ENCODE measurements at regions not wholly inside any gene's neighbourhood (a gene's known extent, or its start where the extent isn't known, plus 50 kb on each side); places are given as distances from the start of the nearest gene placed in this dataset.

DNA sequence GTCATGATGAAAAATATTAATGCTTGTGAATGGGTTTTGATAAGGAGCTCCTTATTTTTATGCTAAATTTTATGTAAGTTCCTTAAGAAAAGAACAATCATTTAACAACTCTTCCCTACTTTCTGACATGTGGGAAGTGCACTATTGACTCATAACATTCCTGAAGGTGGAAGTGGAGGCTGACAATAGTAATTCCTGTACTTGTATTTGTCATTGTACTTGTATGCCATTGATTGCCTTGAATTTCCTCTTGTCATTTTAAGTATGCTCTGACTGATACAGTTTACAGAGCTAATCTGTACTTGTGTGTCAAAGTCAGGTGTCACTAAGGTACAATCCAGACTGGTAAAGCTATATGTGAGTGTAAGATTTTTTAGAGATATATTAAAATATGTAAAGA is 440.0 kb downstream of the SLC16A7 start:
- Mint-ChIP-seq H3K4me1 (ENCODE audit: low read depth) (no peaks in the 10 kb centered on the region), H3K36me3 (ENCODE audit: low read depth) (no peaks in the 10 kb centered on the region), H3K27me3 (no peaks in the 10 kb centered on the region), H3K9me3 (peaks cover 4% of the 10 kb centered on the region), H3K4me3 (no peak overlapping the region), H3K27ac (no peak overlapping the region)
- H3K36me3 ChIP-seq (ENCODE audit: insufficient read depth, low read length): no peaks in the 10 kb centered on the region
- ChIA-PET POLR2A (no interaction called here), CTCF (no interaction called here)
- no peak for TF ChIP-seq CTCF (IDR thresholded peaks at IDR 0.05)
- H3K4me3 ChIP-seq (ENCODE audit: low read length): no peak overlapping the region
- intact Hi-C loops (cut with DNase I, micrococcal nuclease): no loop called here
- H3K9me3 ChIP-seq (ENCODE audit: control insufficient read depth in 1 of 2, insufficient read depth in 1 of 2, low read length in 2 of 2): peaks cover 8 to 12% of the 10 kb centered on the region in 2 experiments
- no peak for ATAC-seq (ENCODE audit: poor library complexity)
- H3K27me3 ChIP-seq (ENCODE audit: control insufficient read depth in 1 of 2, insufficient read depth in 2 of 2, low read length in 2 of 2): no peaks in the 10 kb centered on the region
- H3K4me1 ChIP-seq (ENCODE audit: insufficient read depth, low read length): no peaks in the 10 kb centered on the region
- DNase-seq: no peak
- no peak overlapping the region for H3K27ac ChIP-seq (ENCODE audit: low read depth in 1 of 2, low read length in 2 of 2)

- Mint-ChIP-seq H3K4me3 (no peak overlapping the region), H3K27ac (no peak overlapping the region), H3K9me3 (no peaks in the 10 kb centered on the region), H3K27me3 (no peaks in the 10 kb centered on the region), H3K4me1 (ENCODE audit: low read depth) (no peaks in the 10 kb centered on the region), H3K36me3 (ENCODE audit: low read depth) (no peaks in the 10 kb centered on the region)
- Histone ChIP-seq H3K4me3 (ENCODE audit: low read length) (no peak overlapping the region), H3K36me3 (ENCODE audit: insufficient read depth, low read length) (no peaks in the 10 kb centered on the region), H3K9me3 (ENCODE audit: control insufficient read depth in 1 of 2, insufficient read depth in 1 of 2, low read length in 2 of 2) (no peaks in the 10 kb centered on the region), H3K27me3 (ENCODE audit: control insufficient read depth in 1 of 2, insufficient read depth in 2 of 2, low read length in 2 of 2) (no peaks in the 10 kb centered on the region), H3K4me1 (ENCODE audit: insufficient read depth, low read length) (no peaks in the 10 kb centered on the region), H3K27ac (ENCODE audit: low read depth in 1 of 2, low read length in 2 of 2) (no peak overlapping the region)
- POLR2A ChIA-PET: no interaction called here
- intact Hi-C loops (cut with DNase I, micrococcal nuclease): no loop called here
- DNase-seq (no peak), ATAC-seq (ENCODE audit: poor library complexity) (no peak)
- TF ChIP-seq CTCF (IDR thresholded peaks at IDR 0.05): no peak
- CTCF ChIA-PET: no interaction called here
Observed at GRCh38 chr12:60042835-60043234, 447.0 kb downstream of the SLC16A7 start.

DNA sequence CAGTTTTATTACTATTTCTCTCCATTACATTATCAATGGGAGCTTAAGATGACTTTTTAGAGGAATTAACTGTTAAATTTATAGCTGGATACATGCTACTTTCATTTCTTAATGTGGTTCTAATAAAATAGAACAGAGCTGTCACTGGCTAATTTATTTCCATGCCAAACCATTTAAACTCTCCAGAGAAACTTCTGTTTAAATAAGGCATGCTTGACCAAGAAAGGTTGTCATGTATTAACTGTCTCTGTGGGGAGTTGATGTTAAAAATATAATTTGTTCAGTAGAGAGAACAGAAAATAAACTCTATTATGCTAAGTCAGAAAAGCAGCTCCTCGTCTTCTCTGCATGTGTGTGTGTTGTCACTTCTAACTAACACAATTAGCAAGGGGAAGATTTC is 447.4 kb downstream of the SLC16A7 start:
- TF ChIP-seq CTCF (IDR thresholded peaks at IDR 0.05): no peak
- CTCF ChIA-PET: no interaction called here
- Mint-ChIP-seq H3K27me3 (no peaks in the 10 kb centered on the region), H3K36me3 (ENCODE audit: low read depth) (no peaks in the 10 kb centered on the region), H3K4me1 (ENCODE audit: low read depth) (no peaks in the 10 kb centered on the region), H3K9me3 (no peaks in the 10 kb centered on the region), H3K27ac (no peak overlapping the region), H3K4me3 (no peak overlapping the region)
- ATAC-seq (ENCODE audit: poor library complexity) (no peak), DNase-seq (no peak)
- Histone ChIP-seq H3K4me3 (ENCODE audit: low read length) (no peak overlapping the region), H3K4me1 (ENCODE audit: insufficient read depth, low read length) (no peaks in the 10 kb centered on the region), H3K9me3 (ENCODE audit: control insufficient read depth in 1 of 2, insufficient read depth in 1 of 2, low read length in 2 of 2) (no peaks in the 10 kb centered on the region), H3K27me3 (ENCODE audit: control insufficient read depth in 1 of 2, insufficient read depth in 2 of 2, low read length in 2 of 2) (no peaks in the 10 kb centered on the region), H3K36me3 (ENCODE audit: insufficient read depth, low read length) (no peaks in the 10 kb centered on the region), H3K27ac (ENCODE audit: low read depth in 1 of 2, low read length in 2 of 2) (no peak overlapping the region)
- POLR2A ChIA-PET: no interaction called here
- intact Hi-C loops (cut with DNase I, micrococcal nuclease): no loop called here
